ENCODE measurements at regions not wholly inside any gene's neighbourhood (a gene's known extent, or its start where the extent isn't known, plus 50 kb on each side); places are given as distances from the start of the nearest gene placed in this dataset.

- H3K27ac ChIP-seq (ENCODE audit: low read length), result no peak overlapping the region
- TF ChIP-seq CTCF (IDR thresholded peaks at IDR 0.05) (peak; percentile 66), TCF7L2 (IDR thresholded peaks at IDR 0.05; ENCODE audit: low read depth, low read length) (no peak)
- no peaks in the 10 kb centered on the region for H3K4me1 ChIP-seq (ENCODE audit: control insufficient read depth, insufficient read depth, low read length)
- ATAC-seq, result peak; percentile 87
- no peak overlapping the region for H3K4me3 ChIP-seq (ENCODE audit: low read depth in 2 of 2, low read length in 2 of 2)
- BruUV-seq (replicated peaks), result no TSS peak
- DNase-seq (ENCODE audit: low read depth, low spot score), result no peak
- H3K27me3 ChIP-seq (ENCODE audit: control insufficient read depth, insufficient read depth, low read length), result no peaks in the 10 kb centered on the region
- no peaks in the 10 kb centered on the region for H3K9me3 ChIP-seq (ENCODE audit: control insufficient read depth, insufficient read depth, low read depth, low read length)
- POLR2A ChIA-PET, result no interaction called here
- H3K36me3 ChIP-seq (ENCODE audit: control insufficient read depth, insufficient read depth, low read length), result no peaks in the 10 kb centered on the region
- intact Hi-C loops (cut with micrococcal nuclease; ENCODE audit: unreplicated experiment), result no loop called here
- CTCF ChIA-PET, result no interaction called here
- in situ Hi-C loops (cut with HindIII; ENCODE audit: low pct_unique_long_range_greater_than_20kb, low sequenced_read_pairs), result no loop called here
These were observed 1516.1 kb downstream of the RPIA start for GRCh38 chr2:90207454-90208058.

DNA sequence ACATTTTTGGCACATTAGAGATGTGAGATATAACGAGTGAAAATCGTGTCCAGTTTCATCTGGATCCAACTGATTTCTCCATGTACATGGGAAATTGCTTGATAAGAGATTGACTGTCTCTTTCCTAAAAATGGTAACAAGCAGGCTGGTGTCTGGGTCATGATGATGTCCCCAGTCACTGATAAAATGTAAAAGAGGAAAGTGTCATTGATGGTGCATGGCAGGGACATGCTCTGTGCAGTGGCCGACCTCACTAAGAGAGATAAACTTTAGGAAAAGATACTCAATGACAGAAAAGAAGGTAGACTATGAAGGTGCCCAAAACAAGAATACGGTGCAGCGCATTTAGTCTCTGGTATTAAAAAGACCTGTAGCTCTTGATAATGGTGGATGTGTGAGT is 1517.5 kb downstream of the RPIA start:
- intact Hi-C loops (cut with micrococcal nuclease; ENCODE audit: unreplicated experiment), result no loop called here
- CTCF ChIA-PET, result no interaction called here
- in situ Hi-C loops (cut with HindIII; ENCODE audit: low pct_unique_long_range_greater_than_20kb, low sequenced_read_pairs), result no loop called here

More for the DNA sequence above, 1517.5 kb downstream of the RPIA start:
- H3K27me3 ChIP-seq (ENCODE audit: control insufficient read depth, insufficient read depth, low read length), result no peaks in the 10 kb centered on the region
- POLR2A ChIA-PET, result no interaction called here
- BruUV-seq (replicated peaks), result no TSS peak
- no peak overlapping the region for H3K27ac ChIP-seq (ENCODE audit: low read length)
- no peaks in the 10 kb centered on the region for H3K9me3 ChIP-seq (ENCODE audit: control insufficient read depth, insufficient read depth, low read depth, low read length)
- no peak for TF ChIP-seq POLR2AphosphoS5 (IDR thresholded peaks at IDR 0.05; ENCODE audit: low read depth, low read length)
- TF ChIP-seq REST (IDR thresholded peaks at IDR 0.05; ENCODE audit: insufficient read depth in 1 of 2, low read depth in 2 of 2, low read length in 1 of 2), result no peak
- TF ChIP-seq TCF7L2 (IDR thresholded peaks at IDR 0.05; ENCODE audit: low read depth, low read length), result no peak
- TF ChIP-seq CTCF (IDR thresholded peaks at IDR 0.05), result no peak
- no peak for TF ChIP-seq SIN3A (IDR thresholded peaks at IDR 0.05; ENCODE audit: borderline replicate concordance, insufficient read depth, low read depth, low read length)
- H3K4me3 ChIP-seq (ENCODE audit: low read depth in 2 of 2, low read length in 2 of 2), result no peak overlapping the region
- ATAC-seq (no peak), DNase-seq (ENCODE audit: low read depth, low spot score) (no peak)
- no peaks in the 10 kb centered on the region for H3K36me3 ChIP-seq (ENCODE audit: control insufficient read depth, insufficient read depth, low read length)
- H3K4me1 ChIP-seq (ENCODE audit: control insufficient read depth, insufficient read depth, low read length), result no peaks in the 10 kb centered on the region

All from Panc1 (cell line).